GM23338 (cell line): ENCODE measurements at regions not wholly inside any gene's neighbourhood (a gene's known extent, or its start where the extent isn't known, plus 50 kb on each side); places are given as distances from the start of the nearest gene placed in this dataset.

ENCODE experiments used
- ATAC-seq: fragments of 200-7000 bp; cut with Tn5 transposase; 3 replicates; pipeline ENCODE4 v1.9.1; 2020
- DNase-seq: peaks from one replicate; pipeline ENCODE4 v3.0.0-alpha.2; 2015; ENCODE audit warnings: low spot score
- H2AFZ ChIP-seq: fragments of 200-600 bp; sonication (generic); 2 replicates; pipeline ENCODE4 v1.8.0; 2016; ENCODE audit warnings: antibody characterized with exemption, mild to moderate bottlenecking, moderate library complexity
- H3F3A ChIP-seq: fragments of 200-600 bp; sonication (generic); replicated peaks from 2 replicates; pipeline ENCODE4 v1.8.0; 2017; ENCODE audit warnings: antibody characterized with exemption, mixed run types, low read depth
- H3K27ac ChIP-seq: fragments of 200-600 bp; sonication (generic); 2 replicates; pipeline ENCODE4 v1.6.1; 2016; ENCODE audit warnings: low read depth
- H3K27me3 ChIP-seq: fragments of 200-600 bp; sonication (generic); 2 replicates; pipeline ENCODE4 v1.8.0; 2016; ENCODE audit warnings: mild to moderate bottlenecking, mixed run types, moderate library complexity; ENCODE audit not compliant: insufficient read depth
- H3K36me3 ChIP-seq: fragments of 200-600 bp; sonication (generic); 2 replicates; pipeline ENCODE4 v1.8.0; 2016; ENCODE audit warnings: mild to moderate bottlenecking; ENCODE audit not compliant: insufficient read depth
- H3K4me1 ChIP-seq: fragments of 200-600 bp; sonication (generic); 2 replicates; pipeline ENCODE4 v1.8.0; 2016; ENCODE audit warnings: mild to moderate bottlenecking, moderate library complexity; ENCODE audit not compliant: insufficient read depth
- H3K4me2 ChIP-seq: fragments of 200-600 bp; sonication (generic); 2 replicates; pipeline ENCODE4 v1.7.1; 2017; ENCODE audit warnings: mixed run types
- H3K4me3 ChIP-seq: fragments of 200-600 bp; sonication (generic); 2 replicates; pipeline ENCODE4 v1.6.1; 2016; ENCODE audit warnings: mixed run types
- H3K79me2 ChIP-seq: fragments of 200-600 bp; sonication (generic); replicated peaks from 2 replicates; pipeline ENCODE4 v1.8.0; 2017; ENCODE audit warnings: mild to moderate bottlenecking; ENCODE audit not compliant: insufficient read depth
- H3K9me2 ChIP-seq: fragments of 200-600 bp; sonication (generic); 2 replicates; pipeline ENCODE4 v1.8.0; 2017; ENCODE audit not compliant: insufficient read depth
- H4K20me1 ChIP-seq: fragments of 200-600 bp; sonication (generic); replicated peaks from 2 replicates; pipeline ENCODE4 v1.8.0; 2017; ENCODE audit warnings: mild to moderate bottlenecking; ENCODE audit not compliant: insufficient read depth
- H3K27ac Mint-ChIP-seq: 2 replicates; pipeline ENCODE4 v1.8.0; 2020; ENCODE audit warnings: inconsistent platforms, mild to moderate bottlenecking, moderate library complexity, mixed read lengths
- H3K27me3 Mint-ChIP-seq: 3 replicates; pipeline ENCODE4 v1.8.0; 2022; ENCODE audit warnings: low read depth, mild to moderate bottlenecking, moderate library complexity, mixed read lengths, inconsistent platforms; ENCODE audit not compliant: insufficient read depth, poor library complexity
- H3K36me3 Mint-ChIP-seq: 3 replicates; pipeline ENCODE4 v1.8.0; 2021; ENCODE audit warnings: low read depth, mild to moderate bottlenecking, inconsistent platforms, moderate library complexity, mixed read lengths
- H3K4me1 Mint-ChIP-seq: 3 replicates; pipeline ENCODE4 v1.8.0; 2020; ENCODE audit warnings: mild to moderate bottlenecking, inconsistent platforms, mixed read lengths
- H3K4me3 Mint-ChIP-seq: 3 replicates; pipeline ENCODE4 v1.8.0; 2021; ENCODE audit warnings: moderate library complexity, mild to moderate bottlenecking, inconsistent platforms, mixed read lengths
- H3K9me3 Mint-ChIP-seq: 3 replicates; pipeline ENCODE4 v1.8.0; 2020; ENCODE audit warnings: moderate library complexity, mild to moderate bottlenecking, inconsistent platforms, mixed read lengths
- CREB1 ChIP-seq: fragments of 250-450 bp; sonication (Bioruptor Pico); IDR thresholded peaks from 2 replicates; pipeline ENCODE4 v1.5.0; 2020; ENCODE audit warnings: low read depth, mild to moderate bottlenecking, moderate library complexity
- EZH2 ChIP-seq: fragments of 200-600 bp; sonication (generic); IDR thresholded peaks from one replicate; pipeline ENCODE4 v1.8.0; 2017; ENCODE audit warnings: antibody characterized with exemption, mild to moderate bottlenecking, low read depth; ENCODE audit not compliant: unreplicated experiment
- EZH2phosphoT487 ChIP-seq: fragments of 200-600 bp; sonication (generic); IDR thresholded peaks from one replicate; pipeline ENCODE4 v1.8.1; 2018; ENCODE audit warnings: antibody characterized with exemption; ENCODE audit not compliant: unreplicated experiment
- JUNB ChIP-seq: IDR thresholded peaks from one replicate; pipeline ENCODE4 v1.6.1; 2016; ENCODE audit warnings: antibody characterized with exemption; ENCODE audit not compliant: unreplicated experiment
- NANOG ChIP-seq: IDR thresholded peaks from 2 replicates; pipeline ENCODE4 v1.6.1; 2016; ENCODE audit warnings: antibody characterized with exemption, borderline replicate concordance
- POLR2AphosphoS5 ChIP-seq: IDR thresholded peaks from 2 replicates; pipeline ENCODE4 v1.6.1; 2016; ENCODE audit warnings: antibody characterized with exemption, low read depth
- STAT1 ChIP-seq: IDR thresholded peaks from one replicate; pipeline ENCODE4 v1.6.1; 2016; ENCODE audit warnings: antibody characterized with exemption; ENCODE audit not compliant: unreplicated experiment
- ZNF114 ChIP-seq: fragments of 250-450 bp; sonication (Bioruptor Pico); IDR thresholded peaks from 2 replicates; pipeline ENCODE4 v1.5.0; 2020; ENCODE audit warnings: mild to moderate bottlenecking, moderate library complexity
- ZNF331 ChIP-seq: fragments of 250-450 bp; sonication (Bioruptor Pico); IDR thresholded peaks from 2 replicates; pipeline ENCODE4 v1.5.0; 2020; ENCODE audit warnings: low read depth, mild to moderate bottlenecking, moderate library complexity
- TF ChIP-seq, protein P1 (sequence below), 2 experiments: fragments of 200-600 bp in 1 of 2; sonication (generic) in 1 of 2; conservative IDR thresholded peaks; 2 replicates each; pipeline versions ENCODE4 v1.5.1 to v1.6.1; 2016 to 2017; ENCODE audit warnings: antibody characterized with exemption in 2 of 2, low read depth in 2 of 2, mild to moderate bottlenecking in 2 of 2, moderate library complexity in 1 of 2
- TF ChIP-seq, protein P2 (sequence below): fragments of 250-450 bp; sonication (Bioruptor Pico); IDR thresholded peaks from 2 replicates; pipeline ENCODE4 v1.5.0; 2020; ENCODE audit warnings: mild to moderate bottlenecking, moderate library complexity
- TF ChIP-seq, protein P3 (sequence below): IDR thresholded peaks from one replicate; pipeline ENCODE4 v1.6.1; 2018; ENCODE audit warnings: antibody characterized with exemption; ENCODE audit not compliant: unreplicated experiment
- TF ChIP-seq, protein P4 (sequence below): IDR thresholded peaks from 2 replicates; pipeline ENCODE4 v1.6.1; 2016; ENCODE audit warnings: antibody characterized with exemption

DNA sequence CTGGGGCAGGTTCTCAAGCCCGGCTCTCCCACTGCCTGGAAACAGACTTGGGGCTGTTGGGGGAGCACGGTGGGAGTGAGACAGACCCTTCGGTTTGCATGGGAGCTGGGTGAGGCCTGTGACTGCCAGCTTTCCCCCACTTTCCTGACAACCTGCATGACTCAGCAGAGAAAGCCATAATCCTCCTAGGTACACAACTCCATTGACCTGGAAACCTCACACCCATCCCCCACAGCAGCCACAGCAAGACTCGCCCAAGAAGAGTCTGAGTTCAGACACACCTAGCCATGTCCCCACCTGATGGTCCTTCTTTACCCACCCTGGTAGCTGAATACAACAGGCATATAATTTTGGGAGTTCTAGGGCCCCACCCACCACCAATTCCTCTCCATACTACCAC, 57.6 kb upstream of the UBQLN2 start:
- no peak overlapping the region for H3K4me2 ChIP-seq
- no peaks in the 10 kb centered on the region for H4K20me1 ChIP-seq
- H3K4me1 ChIP-seq = no peaks in the 10 kb centered on the region
- no peaks in the 10 kb centered on the region for H3K9me2 ChIP-seq
- H3K27me3 ChIP-seq = no peaks in the 10 kb centered on the region
- H3K9me3 Mint-ChIP-seq = peaks cover 14% of the 10 kb centered on the region; the same call in 2 of the 3 replicates
- H3K27ac Mint-ChIP-seq = no peak overlapping the region
- H3K36me3 Mint-ChIP-seq = no peaks in the 10 kb centered on the region; the same call in 2 of the 3 replicates
- H2AFZ ChIP-seq = no peak overlapping the region
- peaks cover 2% of the 10 kb centered on the region for H3K27me3 Mint-ChIP-seq
- no peak overlapping the region for H3K27ac ChIP-seq
- H3K79me2 ChIP-seq = no peaks in the 10 kb centered on the region
- no peak overlapping the region for H3K4me3 Mint-ChIP-seq
- H3K4me3 ChIP-seq = no peak overlapping the region
- H3K4me1 Mint-ChIP-seq = no peaks in the 10 kb centered on the region
- no peak for DNase-seq
- no peak for ATAC-seq
- H3K36me3 ChIP-seq = no peaks in the 10 kb centered on the region
- no peaks in the 10 kb centered on the region for H3F3A ChIP-seq
- no peak for TF ChIP-seq EZH2
- TF ChIP-seq, protein P1, sequence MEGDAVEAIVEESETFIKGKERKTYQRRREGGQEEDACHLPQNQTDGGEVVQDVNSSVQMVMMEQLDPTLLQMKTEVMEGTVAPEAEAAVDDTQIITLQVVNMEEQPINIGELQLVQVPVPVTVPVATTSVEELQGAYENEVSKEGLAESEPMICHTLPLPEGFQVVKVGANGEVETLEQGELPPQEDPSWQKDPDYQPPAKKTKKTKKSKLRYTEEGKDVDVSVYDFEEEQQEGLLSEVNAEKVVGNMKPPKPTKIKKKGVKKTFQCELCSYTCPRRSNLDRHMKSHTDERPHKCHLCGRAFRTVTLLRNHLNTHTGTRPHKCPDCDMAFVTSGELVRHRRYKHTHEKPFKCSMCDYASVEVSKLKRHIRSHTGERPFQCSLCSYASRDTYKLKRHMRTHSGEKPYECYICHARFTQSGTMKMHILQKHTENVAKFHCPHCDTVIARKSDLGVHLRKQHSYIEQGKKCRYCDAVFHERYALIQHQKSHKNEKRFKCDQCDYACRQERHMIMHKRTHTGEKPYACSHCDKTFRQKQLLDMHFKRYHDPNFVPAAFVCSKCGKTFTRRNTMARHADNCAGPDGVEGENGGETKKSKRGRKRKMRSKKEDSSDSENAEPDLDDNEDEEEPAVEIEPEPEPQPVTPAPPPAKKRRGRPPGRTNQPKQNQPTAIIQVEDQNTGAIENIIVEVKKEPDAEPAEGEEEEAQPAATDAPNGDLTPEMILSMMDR (conservative IDR thresholded peaks at IDR 0.05; ENCODE audit: low read depth in 2 of 2) = no peak
- no peak for TF ChIP-seq CREB1 (CRISPR knock-in tag)
- TF ChIP-seq, protein P2, sequence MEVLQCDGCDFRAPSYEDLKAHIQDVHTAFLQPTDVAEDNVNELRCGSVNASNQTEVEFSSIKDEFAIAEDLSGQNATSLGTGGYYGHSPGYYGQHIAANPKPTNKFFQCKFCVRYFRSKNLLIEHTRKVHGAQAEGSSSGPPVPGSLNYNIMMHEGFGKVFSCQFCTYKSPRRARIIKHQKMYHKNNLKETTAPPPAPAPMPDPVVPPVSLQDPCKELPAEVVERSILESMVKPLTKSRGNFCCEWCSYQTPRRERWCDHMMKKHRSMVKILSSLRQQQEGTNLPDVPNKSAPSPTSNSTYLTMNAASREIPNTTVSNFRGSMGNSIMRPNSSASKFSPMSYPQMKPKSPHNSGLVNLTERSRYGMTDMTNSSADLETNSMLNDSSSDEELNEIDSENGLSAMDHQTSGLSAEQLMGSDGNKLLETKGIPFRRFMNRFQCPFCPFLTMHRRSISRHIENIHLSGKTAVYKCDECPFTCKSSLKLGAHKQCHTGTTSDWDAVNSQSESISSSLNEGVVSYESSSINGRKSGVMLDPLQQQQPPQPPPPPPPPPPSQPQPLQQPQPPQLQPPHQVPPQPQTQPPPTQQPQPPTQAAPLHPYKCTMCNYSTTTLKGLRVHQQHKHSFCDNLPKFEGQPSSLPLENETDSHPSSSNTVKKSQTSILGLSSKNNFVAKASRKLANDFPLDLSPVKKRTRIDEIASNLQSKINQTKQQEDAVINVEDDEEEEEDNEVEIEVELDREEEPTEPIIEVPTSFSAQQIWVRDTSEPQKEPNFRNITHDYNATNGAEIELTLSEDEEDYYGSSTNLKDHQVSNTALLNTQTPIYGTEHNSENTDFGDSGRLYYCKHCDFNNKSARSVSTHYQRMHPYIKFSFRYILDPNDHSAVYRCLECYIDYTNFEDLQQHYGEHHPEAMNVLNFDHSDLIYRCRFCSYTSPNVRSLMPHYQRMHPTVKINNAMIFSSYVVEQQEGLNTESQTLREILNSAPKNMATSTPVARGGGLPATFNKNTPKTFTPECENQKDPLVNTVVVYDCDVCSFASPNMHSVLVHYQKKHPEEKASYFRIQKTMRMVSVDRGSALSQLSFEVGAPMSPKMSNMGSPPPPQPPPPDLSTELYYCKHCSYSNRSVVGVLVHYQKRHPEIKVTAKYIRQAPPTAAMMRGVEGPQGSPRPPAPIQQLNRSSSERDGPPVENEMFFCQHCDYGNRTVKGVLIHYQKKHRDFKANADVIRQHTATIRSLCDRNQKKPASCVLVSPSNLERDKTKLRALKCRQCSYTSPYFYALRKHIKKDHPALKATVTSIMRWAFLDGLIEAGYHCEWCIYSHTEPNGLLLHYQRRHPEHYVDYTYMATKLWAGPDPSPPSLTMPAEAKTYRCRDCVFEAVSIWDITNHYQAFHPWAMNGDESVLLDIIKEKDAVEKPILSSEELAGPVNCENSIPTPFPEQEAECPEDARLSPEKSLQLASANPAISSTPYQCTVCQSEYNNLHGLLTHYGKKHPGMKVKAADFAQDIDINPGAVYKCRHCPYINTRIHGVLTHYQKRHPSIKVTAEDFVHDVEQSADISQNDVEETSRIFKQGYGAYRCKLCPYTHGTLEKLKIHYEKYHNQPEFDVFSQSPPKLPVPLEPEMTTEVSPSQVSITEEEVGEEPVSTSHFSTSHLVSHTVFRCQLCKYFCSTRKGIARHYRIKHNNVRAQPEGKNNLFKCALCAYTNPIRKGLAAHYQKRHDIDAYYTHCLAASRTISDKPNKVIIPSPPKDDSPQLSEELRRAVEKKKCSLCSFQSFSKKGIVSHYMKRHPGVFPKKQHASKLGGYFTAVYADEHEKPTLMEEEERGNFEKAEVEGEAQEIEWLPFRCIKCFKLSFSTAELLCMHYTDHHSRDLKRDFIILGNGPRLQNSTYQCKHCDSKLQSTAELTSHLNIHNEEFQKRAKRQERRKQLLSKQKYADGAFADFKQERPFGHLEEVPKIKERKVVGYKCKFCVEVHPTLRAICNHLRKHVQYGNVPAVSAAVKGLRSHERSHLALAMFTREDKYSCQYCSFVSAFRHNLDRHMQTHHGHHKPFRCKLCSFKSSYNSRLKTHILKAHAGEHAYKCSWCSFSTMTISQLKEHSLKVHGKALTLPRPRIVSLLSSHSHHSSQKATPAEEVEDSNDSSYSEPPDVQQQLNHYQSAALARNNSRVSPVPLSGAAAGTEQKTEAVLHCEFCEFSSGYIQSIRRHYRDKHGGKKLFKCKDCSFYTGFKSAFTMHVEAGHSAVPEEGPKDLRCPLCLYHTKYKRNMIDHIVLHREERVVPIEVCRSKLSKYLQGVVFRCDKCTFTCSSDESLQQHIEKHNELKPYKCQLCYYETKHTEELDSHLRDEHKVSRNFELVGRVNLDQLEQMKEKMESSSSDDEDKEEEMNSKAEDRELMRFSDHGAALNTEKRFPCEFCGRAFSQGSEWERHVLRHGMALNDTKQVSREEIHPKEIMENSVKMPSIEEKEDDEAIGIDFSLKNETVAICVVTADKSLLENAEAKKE = no peak
- no peak for TF ChIP-seq ZNF331 (CRISPR knock-in tag)
- TF ChIP-seq, protein P3, sequence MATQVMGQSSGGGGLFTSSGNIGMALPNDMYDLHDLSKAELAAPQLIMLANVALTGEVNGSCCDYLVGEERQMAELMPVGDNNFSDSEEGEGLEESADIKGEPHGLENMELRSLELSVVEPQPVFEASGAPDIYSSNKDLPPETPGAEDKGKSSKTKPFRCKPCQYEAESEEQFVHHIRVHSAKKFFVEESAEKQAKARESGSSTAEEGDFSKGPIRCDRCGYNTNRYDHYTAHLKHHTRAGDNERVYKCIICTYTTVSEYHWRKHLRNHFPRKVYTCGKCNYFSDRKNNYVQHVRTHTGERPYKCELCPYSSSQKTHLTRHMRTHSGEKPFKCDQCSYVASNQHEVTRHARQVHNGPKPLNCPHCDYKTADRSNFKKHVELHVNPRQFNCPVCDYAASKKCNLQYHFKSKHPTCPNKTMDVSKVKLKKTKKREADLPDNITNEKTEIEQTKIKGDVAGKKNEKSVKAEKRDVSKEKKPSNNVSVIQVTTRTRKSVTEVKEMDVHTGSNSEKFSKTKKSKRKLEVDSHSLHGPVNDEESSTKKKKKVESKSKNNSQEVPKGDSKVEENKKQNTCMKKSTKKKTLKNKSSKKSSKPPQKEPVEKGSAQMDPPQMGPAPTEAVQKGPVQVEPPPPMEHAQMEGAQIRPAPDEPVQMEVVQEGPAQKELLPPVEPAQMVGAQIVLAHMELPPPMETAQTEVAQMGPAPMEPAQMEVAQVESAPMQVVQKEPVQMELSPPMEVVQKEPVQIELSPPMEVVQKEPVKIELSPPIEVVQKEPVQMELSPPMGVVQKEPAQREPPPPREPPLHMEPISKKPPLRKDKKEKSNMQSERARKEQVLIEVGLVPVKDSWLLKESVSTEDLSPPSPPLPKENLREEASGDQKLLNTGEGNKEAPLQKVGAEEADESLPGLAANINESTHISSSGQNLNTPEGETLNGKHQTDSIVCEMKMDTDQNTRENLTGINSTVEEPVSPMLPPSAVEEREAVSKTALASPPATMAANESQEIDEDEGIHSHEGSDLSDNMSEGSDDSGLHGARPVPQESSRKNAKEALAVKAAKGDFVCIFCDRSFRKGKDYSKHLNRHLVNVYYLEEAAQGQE = no peak
- no peak for TF ChIP-seq EZH2phosphoT487
- TF ChIP-seq NANOG = no peak
- TF ChIP-seq, protein P4, sequence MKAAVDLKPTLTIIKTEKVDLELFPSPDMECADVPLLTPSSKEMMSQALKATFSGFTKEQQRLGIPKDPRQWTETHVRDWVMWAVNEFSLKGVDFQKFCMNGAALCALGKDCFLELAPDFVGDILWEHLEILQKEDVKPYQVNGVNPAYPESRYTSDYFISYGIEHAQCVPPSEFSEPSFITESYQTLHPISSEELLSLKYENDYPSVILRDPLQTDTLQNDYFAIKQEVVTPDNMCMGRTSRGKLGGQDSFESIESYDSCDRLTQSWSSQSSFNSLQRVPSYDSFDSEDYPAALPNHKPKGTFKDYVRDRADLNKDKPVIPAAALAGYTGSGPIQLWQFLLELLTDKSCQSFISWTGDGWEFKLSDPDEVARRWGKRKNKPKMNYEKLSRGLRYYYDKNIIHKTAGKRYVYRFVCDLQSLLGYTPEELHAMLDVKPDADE = no peak
- no peak for TF ChIP-seq JUNB
- TF ChIP-seq ZNF114 (CRISPR knock-in tag) = no peak
- no peak for TF ChIP-seq POLR2AphosphoS5
- TF ChIP-seq STAT1 = no peak
